Left lobe of liver (tissue), 2 donors: ENCODE measurements at regions not wholly inside any gene's neighbourhood (a gene's known extent, or its start where the extent isn't known, plus 50 kb on each side); places are given as distances from the start of the nearest gene placed in this dataset.
"Not testable (repeated sequence)": the region's sequence is repeated elsewhere in the genome, so short reads cannot be mapped to it uniquely, and the experiment has no call there.

Source experiments
- ATAC-seq: fragments of 200-7000 bp; cut with Tn5 transposase; one replicate; pipeline ENCODE4 v1.9.1; 2020; ENCODE audit warnings: mild to moderate bottlenecking, moderate library complexity
- DNase-seq: peaks from one replicate; pipeline ENCODE4 v3.0.0-alpha.2; 2020; ENCODE audit warnings: low spot score
- donor health status: DM: no; HTN: no; CAD: no; lungs with moderate emphysema.
- donor health status: DM: no; HTN: yes; CAD: no.

GRCh38 chr2:175832866-175833265 is 169.2 kb downstream of the LNPK start:
- ATAC-seq (no peak), DNase-seq (no peak)

- ATAC-seq (no peak), DNase-seq (no peak)
Measured at GRCh38 chr2:175829741-175830140, 172.3 kb downstream of the LNPK start.

GRCh38 chr2:175827856-175828255 is 174.2 kb downstream of the LNPK start:
- DNase-seq: no peak
- ATAC-seq: no peak

- no peak for ATAC-seq
- no peak for DNase-seq
Measured at GRCh38 chr2:175824243-175824642, 177.8 kb downstream of the LNPK start.

- no peak for DNase-seq
- ATAC-seq: no peak
Measured at GRCh38 chr2:175823707-175824073, 178.4 kb downstream of the LNPK start.

- DNase-seq (no peak), ATAC-seq (no peak)
Measured at GRCh38 chr2:175823002-175823706, 178.9 kb downstream of the LNPK start.

GRCh38 chr2:175817221-175817620 is 184.8 kb downstream of the LNPK start:
- ATAC-seq: no peak
- no peak for DNase-seq

- ATAC-seq (no peak), DNase-seq (no peak)
Measured at GRCh38 chr2:175815537-175815936, 186.5 kb downstream of the LNPK start.

GRCh38 chr2:175811971-175812370 is 190.1 kb downstream of the LNPK start:
- ATAC-seq: no peak
- DNase-seq: no peak

GRCh38 chr2:175808858-175809257 is 193.2 kb downstream of the LNPK start:
- DNase-seq (no peak), ATAC-seq (no peak)

- DNase-seq (no peak), ATAC-seq (no peak)
Measured at GRCh38 chr2:175808078-175808477, 194.0 kb downstream of the LNPK start.

GRCh38 chr2:175807031-175807873 is 194.8 kb downstream of the LNPK start:
- DNase-seq (no peak), ATAC-seq (no peak)

- DNase-seq: no peak
- no peak for ATAC-seq
Measured at GRCh38 chr2:175806570-175806969, 195.5 kb downstream of the LNPK start.

- DNase-seq: no peak
- ATAC-seq: no peak
Measured at GRCh38 chr2:175806125-175806490, 196.0 kb downstream of the LNPK start.

- no peak for DNase-seq
- no peak for ATAC-seq
Measured at GRCh38 chr2:175805442-175806124, 196.5 kb downstream of the LNPK start.

GRCh38 chr2:175804122-175804521 is 197.9 kb downstream of the LNPK start:
- ATAC-seq: no peak

GRCh38 chr2:175796422-175796821 is 205.6 kb downstream of the LNPK start:
- not testable (repeated sequence) for ATAC-seq

More at GRCh38 chr2:175804122-175804521, 197.9 kb downstream of the LNPK start:
- DNase-seq: no peak

GRCh38 chr2:175793648-175794047 is 208.4 kb downstream of the LNPK start:
- ATAC-seq (no peak), DNase-seq (no peak)

More at GRCh38 chr2:175796422-175796821, 205.6 kb downstream of the LNPK start:
- not testable (repeated sequence) for DNase-seq

GRCh38 chr2:175792881-175793280 is 209.2 kb downstream of the LNPK start:
- ATAC-seq (no peak), DNase-seq (no peak)

- DNase-seq (no peak), ATAC-seq (no peak)
Measured at GRCh38 chr2:175792199-175792598, 209.9 kb downstream of the LNPK start.

GRCh38 chr2:175786471-175787124 is 215.5 kb downstream of the LNPK start:
- no peak for ATAC-seq

More at GRCh38 chr2:175786471-175787124, 215.5 kb downstream of the LNPK start:
- no peak for DNase-seq
